CD4-positive, alpha-beta T cell treated with Interferon alpha-2 for 1 hour (primary cell): ENCODE measurements at regions not wholly inside any gene's neighbourhood (a gene's known extent, or its start where the extent isn't known, plus 50 kb on each side); places are given as distances from the start of the nearest gene placed in this dataset.
"Not testable (repeated sequence)": the region's sequence is repeated elsewhere in the genome, so short reads cannot be mapped to it uniquely, and the experiment has no call there.

Experiments
- DNase-seq, 2 donors: peaks; one replicate each; pipeline ENCODE4 v3.0.0-alpha.2; 2020 to 2022

DNA sequence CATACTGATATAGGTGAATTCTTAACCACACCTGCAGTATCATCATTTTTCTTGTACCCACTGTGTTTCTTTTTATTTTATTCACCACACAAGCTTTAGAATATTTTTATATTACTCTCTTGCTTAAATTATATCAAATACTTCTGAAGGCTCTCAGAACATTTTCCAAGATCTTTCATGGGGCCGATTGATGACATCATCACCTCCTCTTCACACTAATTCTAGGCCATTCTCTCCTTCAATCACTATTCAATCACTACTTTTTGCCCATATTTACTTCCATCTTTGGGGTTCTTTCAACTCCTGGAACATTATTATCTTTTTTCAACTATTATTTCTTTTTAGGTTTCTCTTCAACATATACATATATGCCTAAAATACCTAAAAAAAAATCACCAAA lies 1438.8 kb upstream of the ALCAM start:
- DNase-seq: no peak

DNA sequence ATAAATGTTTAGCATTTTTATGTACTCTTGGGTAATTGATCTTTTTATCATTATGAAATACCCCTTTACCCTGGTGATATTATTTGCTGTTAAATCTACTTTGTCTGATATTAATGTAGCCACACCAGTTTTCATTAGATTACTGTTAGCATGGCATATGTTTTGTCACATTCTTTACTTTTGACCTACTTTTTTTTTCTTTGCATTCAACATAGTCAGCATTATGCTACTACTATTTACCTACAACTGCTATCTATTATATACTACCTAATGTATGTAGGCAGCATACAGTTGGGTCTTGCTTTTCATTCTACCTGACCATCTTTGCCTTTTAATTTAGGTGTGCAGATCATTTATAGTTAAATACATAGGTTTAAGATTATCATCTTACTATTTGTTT lies 1429.6 kb upstream of the ALCAM start:
- DNase-seq: no peak

DNA sequence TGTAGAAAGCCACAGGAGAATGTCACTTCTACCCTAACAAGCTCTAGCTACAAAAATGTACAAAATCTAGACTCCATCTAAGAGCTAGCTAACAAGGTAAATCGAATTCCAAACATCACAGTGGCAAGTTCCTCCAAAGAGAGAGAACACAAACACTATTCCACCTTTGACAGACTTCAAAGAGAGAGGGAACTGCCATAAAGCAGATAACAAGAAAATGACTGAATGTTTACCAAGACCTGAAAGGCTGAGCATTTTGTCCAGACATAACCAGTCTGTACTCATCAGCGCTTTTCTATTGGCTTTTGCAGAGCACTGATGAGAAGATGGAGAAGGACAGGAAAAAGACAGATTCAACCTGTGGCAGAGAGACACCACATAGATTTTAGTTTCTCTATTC lies 1419.6 kb upstream of the ALCAM start:
- DNase-seq: no peak

DNA sequence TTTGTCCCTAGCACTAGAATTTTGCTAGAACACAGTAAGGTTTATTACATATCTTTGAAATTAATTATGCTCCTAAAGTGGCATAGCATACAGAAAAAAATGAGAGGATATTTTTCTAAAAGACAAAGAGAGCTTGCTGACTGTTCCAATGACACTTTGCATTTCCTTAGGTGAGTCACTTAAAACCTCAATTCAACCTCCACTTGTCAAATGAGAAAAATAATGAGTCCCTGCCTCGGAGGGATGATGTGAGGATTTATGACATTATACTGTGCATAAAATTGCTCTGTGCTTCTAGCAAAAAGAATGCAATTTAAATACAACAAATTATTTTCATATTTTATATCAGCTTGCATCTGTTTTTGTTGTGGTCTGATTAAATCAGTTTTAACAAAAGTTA lies 1417.0 kb upstream of the ALCAM start:
- DNase-seq: no peak

DNA sequence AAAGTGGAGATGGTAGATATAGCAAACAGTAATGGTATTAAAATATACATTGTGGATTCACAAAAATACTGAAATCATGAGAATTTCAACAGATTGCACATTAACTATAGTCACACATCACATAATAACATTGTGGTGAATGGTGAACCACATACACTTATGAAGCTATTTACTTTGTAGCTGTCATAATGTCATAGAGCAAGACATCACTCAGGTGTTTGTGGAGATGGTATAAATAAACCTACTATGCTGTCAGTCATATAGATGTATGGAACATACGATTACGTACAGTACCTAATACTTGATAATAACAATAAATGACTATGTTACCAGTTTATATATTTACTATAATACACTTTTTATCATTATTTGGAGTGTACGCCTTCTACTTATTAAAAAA lies 1416.0 kb upstream of the ALCAM start:
- no peak for DNase-seq

DNA sequence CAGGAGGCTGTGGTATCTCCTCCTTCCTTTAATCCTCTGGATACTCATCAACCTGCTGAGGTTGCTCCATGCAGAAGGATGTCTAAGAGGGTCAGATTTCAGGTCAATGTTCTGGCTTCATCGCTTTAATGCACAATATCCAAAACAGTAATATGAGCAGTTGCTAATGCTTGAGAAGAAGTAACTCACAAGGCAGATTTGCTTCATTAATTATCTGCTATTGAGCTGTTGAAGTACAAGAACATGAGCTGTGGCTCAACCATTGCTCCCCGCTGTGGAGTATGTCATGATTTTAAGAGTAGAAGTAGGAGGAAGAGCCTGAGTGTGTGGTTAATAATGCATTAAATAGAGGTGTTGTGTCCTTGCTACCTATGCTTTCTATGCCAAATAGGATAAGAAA lies 1412.9 kb upstream of the ALCAM start:
- no peak for DNase-seq

DNA sequence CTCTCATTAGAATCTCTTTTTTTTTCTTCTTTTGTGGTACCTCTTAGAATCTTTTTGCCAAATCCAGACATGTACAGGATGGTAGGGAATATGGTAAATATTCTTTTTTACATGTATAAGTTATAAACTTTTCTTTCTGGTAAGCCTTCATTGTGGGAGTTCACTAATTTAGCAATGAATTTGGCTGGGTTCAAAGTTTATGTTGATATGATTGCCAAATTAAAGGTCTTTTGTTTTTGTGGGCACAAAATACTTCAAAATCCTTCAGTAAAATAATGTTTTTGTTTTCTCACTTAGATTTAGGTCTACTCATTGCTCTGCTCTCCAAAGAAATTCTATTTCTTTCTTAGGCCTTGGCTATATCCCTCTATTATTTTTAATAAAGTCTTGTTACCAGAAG lies 1405.9 kb upstream of the ALCAM start:
- DNase-seq: no peak

DNA sequence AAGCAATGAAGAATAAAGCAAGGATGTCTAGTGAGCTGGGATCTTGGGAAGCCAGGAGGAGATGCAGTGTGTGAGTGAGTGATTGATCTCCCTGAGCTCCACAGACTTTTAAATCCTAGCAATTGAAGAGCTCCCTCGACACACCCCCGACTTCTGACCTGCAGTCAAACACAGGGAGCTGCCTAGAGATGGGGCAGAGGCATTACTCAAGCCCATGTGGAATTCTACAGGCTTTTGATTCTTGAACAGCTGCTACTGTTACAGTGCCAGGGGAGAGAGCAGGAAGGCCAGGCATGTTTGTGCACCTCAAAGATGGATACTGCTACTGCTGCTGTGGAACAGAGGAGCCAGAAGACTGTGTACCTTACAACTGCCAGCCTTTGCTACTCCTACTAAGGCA lies 1403.1 kb upstream of the ALCAM start:
- no peak for DNase-seq

DNA sequence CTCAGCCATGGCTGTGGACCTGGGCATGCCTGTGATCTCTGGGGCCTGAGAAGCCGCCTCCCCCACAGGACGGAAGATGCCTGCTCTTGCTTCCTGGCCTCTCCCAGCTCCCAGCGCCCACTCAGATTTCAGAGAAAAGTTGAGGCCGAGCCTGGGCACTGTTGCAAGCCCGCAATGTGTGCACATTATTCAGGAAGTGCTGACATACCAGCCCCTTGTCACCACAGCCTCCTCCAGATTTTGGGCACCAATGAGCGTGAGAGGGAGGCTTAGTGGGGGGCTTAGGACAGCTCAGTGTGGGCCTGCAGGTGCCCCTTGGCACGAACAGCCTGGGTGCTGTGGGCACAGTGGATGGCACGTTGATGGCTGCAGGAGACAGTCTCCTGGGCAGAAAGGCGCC lies 1400.9 kb upstream of the ALCAM start:
- no peak for DNase-seq

DNA sequence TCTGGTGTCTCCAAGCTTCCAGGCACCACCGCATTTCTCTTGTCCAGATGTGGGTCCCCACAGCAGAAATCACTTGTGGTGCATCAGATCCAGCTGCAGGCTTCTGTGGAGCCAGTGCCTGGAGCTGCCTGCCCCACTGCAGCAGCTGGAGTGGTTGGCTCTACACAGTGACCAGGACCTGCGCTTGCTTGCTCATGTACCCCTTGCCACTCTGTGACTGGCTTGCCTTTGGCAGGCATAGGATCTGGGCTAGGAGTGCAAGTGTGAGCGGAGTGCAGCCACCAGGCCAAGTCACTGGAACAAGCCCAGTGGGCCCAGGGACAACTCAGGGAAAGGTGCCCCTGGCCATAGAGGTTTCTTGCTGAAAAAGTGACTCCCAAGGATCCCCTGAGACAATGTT lies 1400.0 kb upstream of the ALCAM start:
- DNase-seq: no peak

DNA sequence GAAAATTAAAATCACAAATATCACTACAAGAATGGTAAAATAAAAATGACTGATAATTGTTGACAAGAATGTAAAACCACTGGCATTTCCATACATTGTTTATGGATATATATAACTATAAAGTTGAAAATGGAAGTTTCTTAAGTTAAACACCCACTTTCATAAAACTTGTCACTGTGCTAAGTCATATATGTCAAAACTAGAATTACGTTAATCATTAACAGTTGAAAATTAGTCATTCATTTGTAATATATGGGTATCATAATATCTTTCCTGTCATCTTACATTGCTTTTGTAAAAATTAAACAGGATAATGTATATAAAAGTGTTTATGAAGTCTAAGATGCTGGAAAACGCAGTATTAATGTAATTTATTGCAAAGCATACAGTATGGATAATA lies 1398.6 kb upstream of the ALCAM start:
- DNase-seq: no peak

DNA sequence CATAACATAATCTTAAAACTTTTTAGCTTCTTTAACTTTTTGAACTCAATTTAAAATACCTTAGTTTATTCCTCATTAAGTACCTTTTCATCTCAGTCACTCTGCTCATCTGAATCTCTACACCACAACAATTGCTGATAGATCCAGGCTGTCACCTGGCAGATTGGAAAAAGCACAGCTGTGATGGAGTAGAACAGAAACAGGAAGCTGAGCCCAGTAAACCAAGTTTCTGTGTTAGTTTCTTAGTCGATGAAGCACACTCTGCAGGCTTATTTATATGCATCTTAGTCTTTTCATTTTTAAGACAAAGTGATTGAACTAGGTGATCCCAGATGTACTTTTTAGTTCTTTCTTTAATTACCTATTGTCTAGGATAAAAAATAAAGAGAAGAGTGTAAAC lies 1398.0 kb upstream of the ALCAM start:
- no peak for DNase-seq

DNA sequence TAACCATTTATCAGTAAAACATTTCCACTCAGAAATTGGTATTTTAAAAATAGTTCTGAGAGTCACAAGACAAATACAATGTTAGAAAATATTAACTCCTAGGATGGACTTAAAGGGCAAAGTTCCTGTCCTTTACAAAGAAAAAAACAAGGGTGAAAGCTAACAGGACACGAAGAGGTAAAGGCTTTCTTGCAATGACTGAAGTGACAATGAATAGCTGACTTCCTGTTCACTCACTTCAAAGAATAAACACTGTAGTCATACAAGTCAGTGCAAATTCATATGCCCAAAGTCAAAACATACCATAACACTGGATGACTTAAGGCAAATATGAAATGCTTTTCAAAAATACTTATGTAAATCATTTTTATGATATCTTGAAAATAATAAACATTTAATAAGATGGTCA lies 1389.8 kb upstream of the ALCAM start:
- DNase-seq: no peak

DNA sequence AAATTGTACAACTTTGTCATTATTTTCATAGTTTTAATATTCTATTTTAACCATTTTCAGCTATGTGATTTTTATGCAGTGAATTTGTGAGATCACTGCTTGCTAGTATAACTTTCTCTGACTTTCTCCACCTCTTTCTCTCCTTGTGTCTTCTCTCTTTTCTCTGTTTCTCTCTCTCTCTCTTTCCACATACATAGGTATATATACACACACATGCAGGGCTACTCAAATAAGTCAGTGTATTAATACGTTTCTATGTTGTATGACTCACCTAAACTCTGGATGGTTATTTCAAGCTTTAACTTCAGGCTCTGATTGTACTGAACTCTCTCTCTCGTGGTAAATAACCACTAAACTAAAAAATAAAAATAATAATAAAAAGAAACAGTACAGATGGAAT lies 1389.3 kb upstream of the ALCAM start:
- no peak for DNase-seq

DNA sequence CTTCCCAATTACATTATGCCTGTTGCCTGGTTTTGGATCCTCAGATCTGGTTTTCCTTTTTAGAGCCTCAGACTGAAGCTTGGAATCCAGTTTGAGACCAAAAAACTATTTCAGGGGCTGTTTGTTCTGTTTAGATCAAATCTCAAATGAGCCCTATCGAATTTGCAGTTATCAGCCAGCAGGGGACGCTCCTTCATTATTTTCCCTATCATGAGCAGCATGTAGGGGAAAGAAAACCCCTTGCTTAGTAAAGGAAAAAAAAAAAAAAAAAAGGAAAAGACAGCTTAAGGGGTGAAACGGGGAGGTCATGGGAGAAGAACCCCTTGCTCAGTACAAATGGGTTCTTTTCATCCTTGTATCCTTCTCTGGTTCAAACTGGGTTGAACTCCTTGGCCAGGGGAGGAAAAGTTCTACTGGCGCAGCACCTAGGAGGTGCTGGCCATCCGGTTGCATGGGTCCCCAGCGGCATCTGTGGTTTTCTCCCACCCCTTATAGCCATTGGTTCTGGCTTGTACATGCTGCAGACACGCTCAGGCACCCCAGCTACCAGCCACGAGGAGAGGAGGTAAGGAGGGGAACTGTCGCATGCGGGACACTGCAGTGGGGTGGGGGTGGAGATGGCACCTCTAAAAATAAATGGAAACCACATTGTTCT lies 1375.1 kb upstream of the ALCAM start:
- DNase-seq: no peak

DNA sequence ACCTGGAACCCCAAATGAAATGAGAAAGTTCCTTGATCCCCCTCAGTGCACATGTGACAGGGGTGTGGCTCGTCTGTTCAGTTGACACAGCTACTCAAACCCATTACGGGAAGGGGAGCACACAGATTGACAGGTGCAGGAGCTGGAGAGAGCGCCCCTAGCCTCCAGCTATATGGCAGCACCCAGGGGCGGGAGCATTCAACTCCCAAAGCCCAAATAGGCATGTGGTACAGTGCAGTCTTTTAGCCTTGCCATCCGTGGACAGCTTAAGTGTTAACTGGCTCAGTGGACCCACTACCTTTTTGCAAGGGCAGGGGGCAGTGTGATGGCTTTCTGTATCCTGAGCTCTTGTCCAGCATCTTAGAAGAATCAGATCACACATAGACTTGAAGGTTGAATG lies 1374.2 kb upstream of the ALCAM start:
- no peak for DNase-seq

DNA sequence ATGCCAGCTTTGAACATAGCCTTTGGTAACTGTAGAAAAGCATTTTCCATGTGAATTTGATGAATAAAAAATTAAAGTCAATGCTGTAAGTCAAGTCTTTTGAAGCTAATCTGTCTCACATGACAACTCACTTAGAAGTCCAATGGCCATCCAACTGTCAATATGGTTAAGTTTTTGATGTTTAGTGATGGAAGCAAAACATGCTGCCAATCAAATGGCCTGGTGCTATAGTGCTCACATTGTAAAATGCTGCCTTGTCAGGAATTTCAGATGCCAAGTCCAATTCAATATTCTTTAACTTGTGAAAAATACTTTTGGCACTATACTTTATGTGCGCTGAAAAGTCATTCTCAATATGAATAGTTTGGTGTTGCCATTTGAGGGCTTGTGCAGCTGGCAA lies 1361.8 kb upstream of the ALCAM start:
- DNase-seq: no peak

DNA sequence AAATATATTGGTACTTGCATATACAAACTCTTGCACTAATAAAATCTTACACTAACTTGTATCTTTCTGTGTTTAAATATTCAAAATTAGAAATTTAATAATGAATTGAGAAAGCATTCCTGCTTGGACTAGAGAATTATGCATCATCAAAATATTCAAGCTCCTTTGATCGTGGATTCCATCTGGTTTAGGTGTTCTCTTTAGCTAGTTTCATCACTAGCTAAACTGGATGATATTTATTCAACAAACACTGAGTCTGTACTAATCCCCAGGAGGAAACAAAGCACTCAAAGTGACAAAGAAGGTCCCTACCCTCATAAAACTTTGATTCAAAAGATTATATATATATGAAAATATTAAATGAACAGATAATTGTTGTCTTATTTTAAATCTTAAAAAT lies 1360.9 kb upstream of the ALCAM start:
- no peak for DNase-seq

DNA sequence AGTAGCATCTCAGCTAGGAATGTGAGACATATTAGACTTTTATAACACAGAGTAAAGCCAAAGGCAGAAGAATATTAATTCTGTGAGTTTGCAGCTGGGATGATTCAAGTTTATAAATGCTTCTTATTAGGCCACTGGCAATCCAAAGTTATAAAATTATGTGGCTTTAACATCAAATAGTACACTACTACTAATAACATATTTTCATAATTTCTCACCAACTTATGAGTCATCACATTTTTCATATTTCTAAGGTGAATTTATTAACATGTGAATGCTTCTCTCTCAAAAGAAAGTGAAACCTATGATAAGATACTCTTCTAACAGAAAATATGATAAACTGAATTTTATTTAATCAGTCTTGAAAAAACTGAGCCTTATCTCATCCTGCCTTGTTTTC lies 1348.2 kb upstream of the ALCAM start:
- no peak for DNase-seq

DNA sequence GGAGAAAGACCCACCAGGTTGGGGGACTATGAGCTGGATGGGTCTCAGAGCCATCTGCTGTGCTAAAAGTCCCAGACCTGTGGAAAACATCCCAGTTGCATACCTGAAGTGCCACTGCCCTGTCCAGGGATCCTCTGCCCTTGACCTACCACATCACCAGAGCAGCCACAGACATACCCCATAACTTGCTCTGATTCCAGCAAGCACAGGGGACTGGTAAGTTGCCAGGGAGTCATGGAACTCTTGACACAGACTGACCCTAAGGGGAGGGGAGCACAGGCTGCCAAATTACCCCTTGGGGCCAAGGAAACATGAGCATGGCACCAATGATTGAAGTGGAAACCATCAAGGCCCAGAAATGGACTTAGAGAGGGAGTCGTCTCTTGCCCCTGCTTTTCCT lies 1335.1 kb upstream of the ALCAM start:
- no peak for DNase-seq

DNA sequence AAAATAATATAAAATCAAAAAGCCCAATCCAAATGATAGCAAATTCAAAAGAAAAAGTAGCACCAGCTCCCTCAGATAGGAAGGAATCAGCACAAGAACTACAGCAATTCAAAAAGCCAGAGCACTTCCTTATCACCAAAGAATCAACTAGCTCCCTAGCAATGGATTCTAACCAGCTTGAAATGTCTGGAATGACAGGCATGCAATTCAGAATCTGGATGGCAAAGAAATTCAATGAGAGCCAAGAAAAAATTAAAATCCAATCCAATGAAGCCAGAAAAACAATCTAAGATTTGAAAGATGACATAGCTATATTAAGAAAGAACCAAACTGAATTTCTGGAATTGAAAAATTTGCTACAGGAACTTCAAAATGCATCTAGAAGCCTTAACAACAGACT lies 1334.4 kb upstream of the ALCAM start:
- DNase-seq: no peak

DNA sequence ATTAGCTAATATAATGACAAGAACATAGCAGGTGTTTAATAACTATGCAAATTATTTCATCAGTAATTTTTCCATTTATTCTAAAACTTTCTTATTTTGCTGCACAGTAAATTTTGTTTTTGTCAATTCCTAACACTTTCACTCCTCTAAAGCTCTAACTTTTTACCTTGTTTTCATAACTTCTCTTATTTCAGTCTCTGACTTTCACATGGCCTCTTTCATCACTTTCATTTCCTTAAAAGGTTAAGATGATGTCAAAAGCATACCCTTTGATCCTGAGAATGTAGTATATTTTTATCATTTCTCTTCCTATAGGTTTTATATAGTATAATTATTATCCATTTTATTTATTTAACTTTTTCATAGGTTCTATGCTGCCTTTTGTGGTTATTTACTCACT lies 1325.8 kb upstream of the ALCAM start:
- no peak for DNase-seq

DNA sequence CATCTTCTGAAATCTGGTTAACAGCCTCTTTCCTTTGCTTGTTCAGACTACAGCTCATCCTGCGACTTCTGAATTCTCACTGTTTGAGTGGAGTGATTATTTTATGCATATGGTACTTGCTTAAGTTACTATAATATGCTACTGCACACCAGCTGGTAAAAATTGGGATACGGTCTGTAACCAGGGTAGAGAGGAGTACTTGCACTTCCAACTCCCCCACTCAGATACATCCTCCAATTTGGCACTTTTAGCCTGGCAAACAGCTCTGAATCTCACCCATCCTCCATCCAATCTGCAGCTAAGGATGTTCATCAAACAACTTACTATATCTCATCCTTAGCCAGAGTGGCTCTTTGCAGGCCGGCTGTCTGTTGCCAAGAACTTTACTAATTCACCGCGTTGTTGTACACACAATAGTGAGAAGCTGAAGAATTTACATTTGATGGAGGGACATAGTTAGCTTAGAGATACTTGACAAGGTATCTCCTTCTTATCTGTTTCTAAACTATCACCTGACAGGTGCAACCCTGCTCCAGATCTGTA lies 1323.6 kb upstream of the ALCAM start:
- DNase-seq: not testable (repeated sequence)

DNA sequence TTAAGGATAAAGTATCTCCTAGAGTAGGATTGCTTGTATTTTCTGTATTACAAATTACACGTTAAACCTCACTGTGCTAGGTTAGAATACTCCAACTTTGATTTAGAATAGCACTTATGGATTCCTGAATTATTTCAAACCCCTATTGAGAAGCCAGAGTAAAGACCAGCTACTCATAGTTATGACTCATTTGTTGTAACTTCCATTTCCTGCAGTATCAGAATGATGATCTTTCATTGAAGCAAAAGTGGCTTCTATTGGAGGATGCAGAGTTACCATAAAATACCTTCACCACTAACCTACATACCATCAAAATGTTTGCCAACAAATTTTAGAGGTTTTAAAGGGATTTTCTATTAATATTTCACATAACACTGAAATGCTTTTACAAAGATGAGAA lies 1322.7 kb upstream of the ALCAM start:
- DNase-seq: no peak

DNA sequence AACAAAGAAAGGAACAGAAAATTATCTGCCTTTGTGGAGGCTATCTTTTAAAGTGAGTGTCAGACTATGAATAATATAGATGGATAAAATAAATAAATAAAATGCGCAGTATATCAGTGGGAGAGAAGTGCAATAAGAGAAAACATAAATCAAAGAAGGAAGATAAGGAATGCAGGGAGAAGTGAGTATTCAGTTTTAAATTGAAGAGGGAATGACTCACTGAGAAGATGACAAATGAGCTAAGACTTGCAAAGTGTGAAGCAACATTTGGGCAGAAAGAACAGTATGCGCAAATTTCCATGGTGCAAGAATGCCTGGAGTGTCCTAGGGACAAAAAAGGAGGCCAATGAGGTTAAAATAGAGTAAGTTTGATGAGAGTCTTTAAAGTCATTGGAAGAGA lies 1300.1 kb upstream of the ALCAM start:
- no peak for DNase-seq

DNA sequence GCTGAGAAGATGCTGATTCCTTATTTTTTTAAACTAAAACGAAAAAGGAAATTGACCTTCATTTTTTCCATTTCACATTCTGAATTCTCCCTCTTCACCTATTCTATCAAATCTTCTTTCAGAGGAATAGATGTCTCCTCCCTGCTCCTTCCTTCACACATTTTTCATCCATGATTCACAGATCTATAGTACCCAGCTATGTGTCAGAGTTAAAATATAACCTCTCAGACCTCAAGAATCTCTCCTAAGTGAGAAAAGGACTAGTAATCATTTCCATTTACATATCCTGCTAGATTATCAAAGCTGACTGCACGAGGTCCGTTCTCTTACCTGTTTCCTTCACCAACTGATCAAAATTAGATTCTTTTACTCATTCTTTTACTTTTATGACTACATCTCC lies 1297.6 kb upstream of the ALCAM start:
- DNase-seq: no peak
